ENCODE measurements at regions not wholly inside any gene's neighbourhood (a gene's known extent, or its start where the extent isn't known, plus 50 kb on each side); places are given as distances from the start of the nearest gene placed in this dataset.

DNA sequence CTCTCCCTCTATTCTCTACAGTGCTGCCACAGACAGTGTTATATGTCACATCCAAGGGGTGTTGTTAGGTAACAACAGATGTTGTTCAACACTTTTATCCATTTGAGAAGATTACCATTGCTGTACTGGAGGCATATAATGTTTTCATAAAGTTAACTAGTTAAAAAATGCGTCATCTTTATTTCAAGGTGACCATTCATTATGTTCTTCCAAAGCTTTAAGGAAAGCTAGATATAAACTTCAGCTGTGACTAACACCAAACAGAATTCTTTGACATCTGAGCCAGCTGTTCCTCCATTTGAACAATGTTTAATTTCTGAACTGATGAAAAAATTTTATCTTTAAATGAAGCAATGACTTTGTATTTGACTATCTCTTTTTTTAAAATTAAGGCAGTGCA lies 1099.6 kb upstream of the TMEFF2 start:
- Histone ChIP-seq H3K4me3 (no peak overlapping the region), H3K27me3 (no peaks in the 10 kb centered on the region), H3K9me3 (no peaks in the 10 kb centered on the region), H3K4me1 (no peaks in the 10 kb centered on the region), H3K27ac (no peak overlapping the region), H3K36me3 (no peaks in the 10 kb centered on the region)
- DNase-seq (ENCODE audit: low spot score in 2 of 2) = no peak
- TF ChIP-seq CTCF (IDR thresholded peaks at IDR 0.05) = no peak
- no peak for TF ChIP-seq POLR2A (IDR thresholded peaks at IDR 0.05)
- no peak for TF ChIP-seq POLR2AphosphoS5 (IDR thresholded peaks at IDR 0.05)
- intact Hi-C loops (cut with DNase I; ENCODE audit: low total_unique reads) = no loop called here

GRCh38 chr2:193279361-193279760 lies 1084.6 kb upstream of the TMEFF2 start:
- H3K4me3 ChIP-seq = no peak overlapping the region
- no peak for DNase-seq (ENCODE audit: low spot score in 2 of 2)
- no peaks in the 10 kb centered on the region for H3K4me1 ChIP-seq
- H3K36me3 ChIP-seq = no peaks in the 10 kb centered on the region
- TF ChIP-seq POLR2A (IDR thresholded peaks at IDR 0.05) (no peak), CTCF (IDR thresholded peaks at IDR 0.05) (no peak), POLR2AphosphoS5 (IDR thresholded peaks at IDR 0.05) (no peak)
- intact Hi-C loops (cut with DNase I; ENCODE audit: low total_unique reads) = no loop called here
- H3K27me3 ChIP-seq = no peaks in the 10 kb centered on the region
- H3K9me3 ChIP-seq = no peaks in the 10 kb centered on the region
- no peak overlapping the region for H3K27ac ChIP-seq

DNA sequence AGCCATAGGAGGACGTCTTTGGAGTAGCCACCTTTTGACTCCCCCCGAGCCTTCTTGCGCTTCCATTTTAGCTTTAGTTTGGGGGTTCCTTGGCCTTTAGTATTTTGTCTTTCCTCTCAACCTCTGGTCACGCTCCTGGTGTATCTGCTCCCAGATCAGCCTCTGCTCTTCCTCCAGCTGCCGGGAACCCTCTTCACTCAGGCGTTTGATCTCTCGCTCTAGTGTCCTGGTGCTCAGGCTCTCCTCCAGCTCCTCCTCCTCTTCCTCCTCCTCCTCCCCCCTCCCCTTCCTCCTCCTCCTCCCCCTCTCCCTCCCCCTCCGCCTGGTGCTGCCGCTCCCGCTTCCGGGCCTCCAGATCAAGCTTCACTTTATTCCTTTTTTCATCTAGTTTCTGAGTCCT lies 1082.3 kb upstream of the TMEFF2 start:
- Histone ChIP-seq H3K4me3 (no peak overlapping the region), H3K27ac (no peak overlapping the region), H3K9me3 (no peaks in the 10 kb centered on the region), H3K4me1 (no peaks in the 10 kb centered on the region), H3K27me3 (no peaks in the 10 kb centered on the region), H3K36me3 (no peaks in the 10 kb centered on the region)
- intact Hi-C loops (cut with DNase I; ENCODE audit: low total_unique reads) = no loop called here
- TF ChIP-seq POLR2A (IDR thresholded peaks at IDR 0.05) = no peak
- no peak for TF ChIP-seq CTCF (IDR thresholded peaks at IDR 0.05)
- DNase-seq (ENCODE audit: low spot score in 2 of 2) = no peak

GRCh38 chr2:193276560-193276959 lies 1081.8 kb upstream of the TMEFF2 start:
- no peak for DNase-seq (ENCODE audit: low spot score in 2 of 2)
- intact Hi-C loops (cut with DNase I; ENCODE audit: low total_unique reads) = no loop called here

GRCh38 chr2:193276069-193276468 lies 1081.3 kb upstream of the TMEFF2 start:
- Histone ChIP-seq H3K4me1 (no peaks in the 10 kb centered on the region), H3K27me3 (no peaks in the 10 kb centered on the region), H3K27ac (no peak overlapping the region), H3K36me3 (no peaks in the 10 kb centered on the region), H3K9me3 (no peaks in the 10 kb centered on the region), H3K4me3 (no peak overlapping the region)
- intact Hi-C loops (cut with DNase I; ENCODE audit: low total_unique reads) = no loop called here
- no peak for TF ChIP-seq CTCF (IDR thresholded peaks at IDR 0.05)
- TF ChIP-seq POLR2A (IDR thresholded peaks at IDR 0.05) = no peak
- TF ChIP-seq POLR2AphosphoS5 (IDR thresholded peaks at IDR 0.05) = no peak
- no peak for DNase-seq (ENCODE audit: low spot score in 2 of 2)

More at GRCh38 chr2:193276560-193276959, 1081.8 kb upstream of the TMEFF2 start:
- Histone ChIP-seq H3K4me1 (no peaks in the 10 kb centered on the region), H3K36me3 (no peaks in the 10 kb centered on the region), H3K9me3 (no peaks in the 10 kb centered on the region), H3K27ac (no peak overlapping the region), H3K4me3 (no peak overlapping the region), H3K27me3 (no peaks in the 10 kb centered on the region)
- TF ChIP-seq POLR2A (IDR thresholded peaks at IDR 0.05) (no peak), CTCF (IDR thresholded peaks at IDR 0.05) (no peak), POLR2AphosphoS5 (IDR thresholded peaks at IDR 0.05) (no peak)

Measured in breast epithelium (tissue), 4 donors.